Gastrocnemius medialis (tissue), 4 donors: ENCODE measurements at regions not wholly inside any gene's neighbourhood (a gene's known extent, or its start where the extent isn't known, plus 50 kb on each side); places are given as distances from the start of the nearest gene placed in this dataset.
"Not testable (repeated sequence)": the region's sequence is repeated elsewhere in the genome, so short reads cannot be mapped to it uniquely, and the experiment has no call there.

Source experiments
- ATAC-seq, 2 donors: fragments of 150-250 bp; one replicate each; pipeline ENCODE4 v1.9.1; 2016
- DNase-seq, 2 donors: peaks; one replicate each; pipeline ENCODE4 v3.0.0-alpha.2; 2019
- H3K27ac ChIP-seq, 4 donors: fragments of 200-600 bp; sonication (generic); 1 replicate in 1 of 4; 2 replicates in 3 of 4; pipeline ENCODE4 v1.5.1; 2016 to 2018; ENCODE audit warnings: mild to moderate bottlenecking in 2 of 4, moderate library complexity in 1 of 4
- H3K27me3 ChIP-seq, 3 donors: fragments of 200-600 bp; sonication (generic) in 2 of 3; 1 replicate in 1 of 3; 2 replicates in 2 of 3; pipeline versions ENCODE4 v1.5.1 to v1.6.0; 2016 to 2019; ENCODE audit warnings: mild to moderate bottlenecking in 1 of 3, moderate library complexity in 1 of 3
- H3K36me3 ChIP-seq, 2 donors: fragments of 200-600 bp; sonication (generic) in 1 of 2; one replicate each; pipeline ENCODE4 v1.5.1; 2017 to 2018
- H3K4me1 ChIP-seq, 2 donors: fragments of 200-600 bp; sonication (generic) in 1 of 2; one replicate each; pipeline ENCODE4 v1.5.1; 2016 to 2017; ENCODE audit warnings: mild to moderate bottlenecking in 2 of 2
- H3K4me3 ChIP-seq, 4 donors: fragments of 200-600 bp; sonication (generic) in 3 of 4; 1 replicate in 1 of 4; 2 replicates in 3 of 4; pipeline ENCODE4 v1.5.1; 2016 to 2019; ENCODE audit warnings: mild to moderate bottlenecking in 2 of 4
- H3K9me3 ChIP-seq, 3 donors: fragments of 200-600 bp; sonication (generic) in 2 of 3; 1 replicate in 1 of 3; 2 replicates in 2 of 3; pipeline ENCODE4 v1.5.1; 2016 to 2019
- CTCF ChIP-seq, 5 experiments: fragments of 450-650 bp in 3 of 5; fragments of 200-600 bp in 2 of 5; sonication (generic) in 2 of 5; IDR thresholded peaks in 4 of 5; conservative IDR thresholded peaks in 1 of 5; 1 replicate in 4 of 5; 2 replicates in 1 of 5; pipeline ENCODE4 v1.5.1; 2016 to 2019; ENCODE audit warnings: antibody characterized with exemption in 5 of 5, mild to moderate bottlenecking in 3 of 5, moderate library complexity in 3 of 5
- POLR2A ChIP-seq, 2 donors: fragments of 450-650 bp; IDR thresholded peaks; one replicate each; pipeline ENCODE4 v1.6.1; 2017; ENCODE audit warnings: antibody characterized with exemption in 2 of 2, mild to moderate bottlenecking in 2 of 2, moderate library complexity in 2 of 2
- in situ Hi-C, 4 donors: fragments of 200-750 bp; cut with MboI; loops; one replicate each; pipeline versions ENCODE4 v1.15.0 to v1.8.0; 2017; ENCODE audit warnings: low sequenced_read_pairs in 4 of 4
- intact Hi-C: fragments of 100-400 bp; cut with DNase I; formaldehyde crosslinking; loops from one replicate; pipeline ENCODE4 v1.15.1; 2023; ENCODE audit warnings: low total_unique reads

GRCh38 chr16:10282367-10282766, 100.1 kb upstream of the GRIN2A start:
- intact Hi-C loops: no loop called here
- H3K36me3 ChIP-seq: no peaks in the 10 kb centered on the region
- in situ Hi-C loops: no loop called here
- ATAC-seq (no peak), DNase-seq (no peak)
- no peaks in the 10 kb centered on the region for H3K27me3 ChIP-seq
- H3K4me3 ChIP-seq: no peak overlapping the region
- TF ChIP-seq POLR2A (IDR thresholded peaks at IDR 0.05) (no peak), CTCF (IDR thresholded peaks at IDR 0.05 in 4 of 5, conservative IDR thresholded peaks at IDR 0.05 in 1 of 5) (no peak)
- no peak overlapping the region for H3K27ac ChIP-seq
- no peaks in the 10 kb centered on the region for H3K9me3 ChIP-seq
- H3K4me1 ChIP-seq: no peaks in the 10 kb centered on the region

- H3K9me3 ChIP-seq, ATAC-seq, H3K4me1 ChIP-seq, in situ Hi-C loops, DNase-seq, H3K27ac ChIP-seq, H3K27me3 ChIP-seq, intact Hi-C loops, H3K36me3 ChIP-seq, H3K4me3 ChIP-seq: not testable (repeated sequence)
These were observed 101.0 kb upstream of the GRIN2A start for GRCh38 chr16:10283246-10283645.

GRCh38 chr16:10290467-10291105, 95.3 kb upstream of the ATF7IP2 start:
- H3K27ac ChIP-seq, DNase-seq, ATAC-seq, H3K36me3 ChIP-seq, H3K27me3 ChIP-seq, in situ Hi-C loops, H3K9me3 ChIP-seq, H3K4me1 ChIP-seq, intact Hi-C loops, H3K4me3 ChIP-seq: not testable (repeated sequence)

GRCh38 chr16:10292197-10292596, 93.7 kb upstream of the ATF7IP2 start:
- H3K36me3 ChIP-seq, H3K4me3 ChIP-seq, DNase-seq, H3K9me3 ChIP-seq, H3K27ac ChIP-seq, H3K4me1 ChIP-seq, H3K27me3 ChIP-seq, intact Hi-C loops, in situ Hi-C loops, ATAC-seq: not testable (repeated sequence)

- H3K36me3 ChIP-seq, in situ Hi-C loops, H3K4me3 ChIP-seq, H3K4me1 ChIP-seq, ATAC-seq, intact Hi-C loops, H3K9me3 ChIP-seq, H3K27ac ChIP-seq, H3K27me3 ChIP-seq, DNase-seq: not testable (repeated sequence)
These were observed 92.9 kb upstream of the ATF7IP2 start for GRCh38 chr16:10292976-10293375.

GRCh38 chr16:10294153-10294552, 91.7 kb upstream of the ATF7IP2 start:
- H3K4me3 ChIP-seq, H3K27ac ChIP-seq, in situ Hi-C loops, ATAC-seq, H3K9me3 ChIP-seq, DNase-seq, H3K36me3 ChIP-seq, intact Hi-C loops, H3K4me1 ChIP-seq, H3K27me3 ChIP-seq: not testable (repeated sequence)

- intact Hi-C loops: no loop called here
- TF ChIP-seq POLR2A (IDR thresholded peaks at IDR 0.05) (no peak), CTCF (IDR thresholded peaks at IDR 0.05 in 4 of 5, conservative IDR thresholded peaks at IDR 0.05 in 1 of 5) (no peak)
- Histone ChIP-seq H3K4me1 (no peaks in the 10 kb centered on the region), H3K27me3 (no peaks in the 10 kb centered on the region), H3K36me3 (no peaks in the 10 kb centered on the region), H3K9me3 (no peaks in the 10 kb centered on the region), H3K4me3 (no peak overlapping the region), H3K27ac (no peak overlapping the region)
- no peak for ATAC-seq
- DNase-seq: no peak
- in situ Hi-C loops: no loop called here
These were observed 88.9 kb upstream of the ATF7IP2 start for GRCh38 chr16:10296956-10297340.
